ENCODE measurements at regions not wholly inside any gene's neighbourhood (a gene's known extent, or its start where the extent isn't known, plus 50 kb on each side); places are given as distances from the start of the nearest gene placed in this dataset.

DNA sequence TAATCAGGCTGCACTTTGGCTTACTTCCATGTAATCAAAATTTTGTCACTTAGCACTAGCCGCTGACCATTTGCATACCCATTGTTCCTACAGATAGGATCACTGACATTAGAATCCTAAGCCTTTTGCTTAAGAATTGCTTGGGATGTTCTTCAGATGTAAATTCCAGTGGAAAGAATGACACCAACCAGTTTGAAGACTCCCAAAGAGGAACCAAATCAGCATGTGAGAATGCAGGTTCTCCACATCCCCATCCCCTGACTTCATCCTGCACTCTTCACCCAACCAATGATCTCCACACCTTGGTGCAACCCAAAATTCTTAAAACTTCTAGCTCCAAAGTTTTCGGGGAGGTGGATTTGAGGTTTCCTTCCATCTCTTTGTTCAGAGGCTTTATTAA is 345.6 kb downstream of the GPAM start:
- no peak overlapping the region for H3K56ac ChIP-seq (ENCODE audit: extremely low read depth, insufficient read depth, low read length)
- no peak overlapping the region for H2BK20ac ChIP-seq (ENCODE audit: low read depth, low read length)
- H3K23ac ChIP-seq (ENCODE audit: low read depth, low read length) = no peak overlapping the region
- H4K8ac ChIP-seq (ENCODE audit: low read depth in 2 of 2, low read length in 2 of 2) = no peak overlapping the region
- ChIA-PET CTCF (no interaction called here), POLR2A (ENCODE audit: unreplicated experiment) (no interaction called here)
- H3K9ac ChIP-seq (ENCODE audit: low read depth, low read length) = no peak overlapping the region
- no peak for DNase-seq
- no TSS peak for BruUV-seq (replicated peaks)
- no peak overlapping the region for H2AK5ac ChIP-seq (ENCODE audit: low read depth, low read length)
- H3K36me3 ChIP-seq (ENCODE audit: control insufficient read depth, insufficient read depth, low read length) = no peaks in the 10 kb centered on the region
- no peaks in the 10 kb centered on the region for H4K20me1 ChIP-seq (ENCODE audit: insufficient read depth, low read length)
- no CpG with 5 or more reads among the region's 2 CpGs for WGBS, 2 experiments (ENCODE audit: extremely low coverage in 2 of 2, insufficient read length in 1 of 2)
- no peaks in the 10 kb centered on the region for H3K79me1 ChIP-seq (ENCODE audit: low read depth in 1 of 2, low read length in 2 of 2)
- H3K27me3 ChIP-seq (ENCODE audit: control insufficient read depth, insufficient read depth, low read length) = no peaks in the 10 kb centered on the region
- no peak overlapping the region for H3K27ac ChIP-seq (ENCODE audit: insufficient read depth, low read length)
- H2BK120ac ChIP-seq (ENCODE audit: low read depth, low read length) = no peak overlapping the region
- H2BK5ac ChIP-seq (ENCODE audit: low read depth, low read length, poor library complexity, severe bottlenecking) = no peak overlapping the region
- H3K4me2 ChIP-seq (ENCODE audit: low read depth, low read length) = no peak overlapping the region
- no peak for ATAC-seq (ENCODE audit: low read depth)
- no peak overlapping the region for H2AFZ ChIP-seq (replicated peaks; ENCODE audit: low read length, poor library complexity)
- no peaks in the 10 kb centered on the region for H3K4me1 ChIP-seq (ENCODE audit: control insufficient read depth, insufficient read depth, low read length)
- H4K91ac ChIP-seq (ENCODE audit: insufficient read depth, low read depth, low read length) = no peak overlapping the region
- intact Hi-C loops (cut with micrococcal nuclease) (no loop called here), dilution Hi-C loops (cut with HindIII; ENCODE audit: low sequenced_read_pairs, unreplicated experiment) (no loop called here), in situ Hi-C loops (cut with MboI; ENCODE audit: low sequenced_read_pairs) (no loop called here)
- TF ChIP-seq, protein P1, sequence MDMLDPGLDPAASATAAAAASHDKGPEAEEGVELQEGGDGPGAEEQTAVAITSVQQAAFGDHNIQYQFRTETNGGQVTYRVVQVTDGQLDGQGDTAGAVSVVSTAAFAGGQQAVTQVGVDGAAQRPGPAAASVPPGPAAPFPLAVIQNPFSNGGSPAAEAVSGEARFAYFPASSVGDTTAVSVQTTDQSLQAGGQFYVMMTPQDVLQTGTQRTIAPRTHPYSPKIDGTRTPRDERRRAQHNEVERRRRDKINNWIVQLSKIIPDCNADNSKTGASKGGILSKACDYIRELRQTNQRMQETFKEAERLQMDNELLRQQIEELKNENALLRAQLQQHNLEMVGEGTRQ (IDR thresholded peaks at IDR 0.05; ENCODE audit: low read depth, low read length) = no peak
- TF ChIP-seq RAD21 (IDR thresholded peaks at IDR 0.05; ENCODE audit: low read length) = no peak
- TF ChIP-seq BHLHE40 (IDR thresholded peaks at IDR 0.05; ENCODE audit: low read depth, low read length) = no peak
- TF ChIP-seq NFE2L2 (IDR thresholded peaks at IDR 0.05; ENCODE audit: low read depth, low read length) = no peak
- no peak for TF ChIP-seq MAZ (IDR thresholded peaks at IDR 0.05; ENCODE audit: borderline replicate concordance, low read depth, low read length)
- TF ChIP-seq ELK1 (IDR thresholded peaks at IDR 0.05; ENCODE audit: borderline replicate concordance, low read depth, low read length) = no peak
- no peak for TF ChIP-seq SMC3 (IDR thresholded peaks at IDR 0.05; ENCODE audit: low read depth, low read length)
- no peaks in the 10 kb centered on the region for H3K9me1 ChIP-seq (ENCODE audit: insufficient read depth, low read length)
- no peak overlapping the region for H3K4me3 ChIP-seq (ENCODE audit: insufficient read depth, low read depth, low read length)
- no peak overlapping the region for H3K4ac ChIP-seq (ENCODE audit: low read depth, low read length)
- H3K18ac ChIP-seq (ENCODE audit: low read depth, low read length) = no peak overlapping the region
- no peak overlapping the region for H2AK9ac ChIP-seq (replicated peaks; ENCODE audit: low read depth, low read length, poor library complexity)
- peaks cover 9% of the 10 kb centered on the region; the same call in 1 of the 2 replicates for H3K9me3 ChIP-seq (ENCODE audit: control insufficient read depth, insufficient read depth, low read length)
- H2BK15ac ChIP-seq (ENCODE audit: low read depth, low read length) = no peak overlapping the region
- H4K5ac ChIP-seq (ENCODE audit: low read depth, low read length) = no peak overlapping the region
- H3K14ac ChIP-seq (replicated peaks; ENCODE audit: low read depth, low read length) = no peak overlapping the region
